GM03348 (cell line): ENCODE measurements at regions not wholly inside any gene's neighbourhood (a gene's known extent, or its start where the extent isn't known, plus 50 kb on each side); places are given as distances from the start of the nearest gene placed in this dataset.
"Not testable (repeated sequence)": the region's sequence is repeated elsewhere in the genome, so short reads cannot be mapped to it uniquely, and the experiment has no call there.

ENCODE experiments used
- DNase-seq: peaks from one replicate; pipeline ENCODE4 v3.0.0; 2012; ENCODE audit warnings: low spot score

- no peak for DNase-seq
Observed at GRCh38 chr10:123318516-123318915, 164.3 kb downstream of the BUB3 start.

GRCh38 chr10:123320091-123320490 lies 165.9 kb downstream of the BUB3 start:
- no peak for DNase-seq

- DNase-seq = no peak
Observed at GRCh38 chr10:123323884-123324283, 169.7 kb downstream of the BUB3 start.

GRCh38 chr10:123325663-123326190 lies 171.5 kb downstream of the BUB3 start:
- no peak for DNase-seq

- no peak for DNase-seq
Observed at GRCh38 chr10:123326674-123327073, 172.5 kb downstream of the BUB3 start.

DNA sequence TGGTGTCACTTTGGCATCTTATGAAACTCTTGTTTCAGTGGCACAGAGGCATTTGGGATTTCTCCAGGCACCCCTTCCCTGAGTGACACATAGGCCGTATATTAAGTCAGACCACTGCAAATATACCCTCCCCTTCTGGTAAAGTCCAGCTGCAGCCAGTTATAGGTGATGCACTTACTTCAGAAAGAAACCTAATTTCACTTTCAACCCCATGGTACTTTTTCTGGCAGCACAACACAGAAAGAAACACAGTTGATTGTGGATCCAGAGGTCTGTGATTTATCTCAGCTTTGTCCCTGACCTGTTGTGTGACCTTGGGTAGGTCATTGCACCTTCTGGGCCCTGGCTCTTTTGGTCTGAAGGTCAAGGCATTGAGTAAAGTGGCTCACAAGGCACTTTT lies 173.2 kb downstream of the BUB3 start:
- no peak for DNase-seq

DNA sequence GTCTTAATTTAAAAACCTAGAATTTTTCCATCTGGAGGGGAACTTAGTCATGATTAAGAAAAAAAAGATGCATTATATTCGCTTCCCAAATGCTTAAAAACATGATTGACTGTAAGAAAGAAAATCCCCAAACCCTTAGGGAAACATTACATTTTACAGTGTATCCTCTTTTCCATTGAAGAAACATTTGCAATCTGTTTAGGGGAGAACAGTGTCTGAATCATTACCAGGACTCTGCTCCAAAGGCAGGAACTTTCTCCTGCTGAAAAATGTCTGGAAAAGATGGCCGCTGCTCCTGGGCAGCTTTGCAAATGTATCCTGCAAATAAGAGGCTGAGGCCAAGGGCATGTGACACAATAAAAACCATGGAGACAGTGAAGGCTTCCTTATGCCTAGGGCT lies 173.7 kb downstream of the BUB3 start:
- DNase-seq = no peak

GRCh38 chr10:123331438-123331837 lies 177.2 kb downstream of the BUB3 start:
- DNase-seq = no peak

- DNase-seq = no peak
Observed at GRCh38 chr10:123346581-123346980, 192.4 kb downstream of the BUB3 start.

DNA sequence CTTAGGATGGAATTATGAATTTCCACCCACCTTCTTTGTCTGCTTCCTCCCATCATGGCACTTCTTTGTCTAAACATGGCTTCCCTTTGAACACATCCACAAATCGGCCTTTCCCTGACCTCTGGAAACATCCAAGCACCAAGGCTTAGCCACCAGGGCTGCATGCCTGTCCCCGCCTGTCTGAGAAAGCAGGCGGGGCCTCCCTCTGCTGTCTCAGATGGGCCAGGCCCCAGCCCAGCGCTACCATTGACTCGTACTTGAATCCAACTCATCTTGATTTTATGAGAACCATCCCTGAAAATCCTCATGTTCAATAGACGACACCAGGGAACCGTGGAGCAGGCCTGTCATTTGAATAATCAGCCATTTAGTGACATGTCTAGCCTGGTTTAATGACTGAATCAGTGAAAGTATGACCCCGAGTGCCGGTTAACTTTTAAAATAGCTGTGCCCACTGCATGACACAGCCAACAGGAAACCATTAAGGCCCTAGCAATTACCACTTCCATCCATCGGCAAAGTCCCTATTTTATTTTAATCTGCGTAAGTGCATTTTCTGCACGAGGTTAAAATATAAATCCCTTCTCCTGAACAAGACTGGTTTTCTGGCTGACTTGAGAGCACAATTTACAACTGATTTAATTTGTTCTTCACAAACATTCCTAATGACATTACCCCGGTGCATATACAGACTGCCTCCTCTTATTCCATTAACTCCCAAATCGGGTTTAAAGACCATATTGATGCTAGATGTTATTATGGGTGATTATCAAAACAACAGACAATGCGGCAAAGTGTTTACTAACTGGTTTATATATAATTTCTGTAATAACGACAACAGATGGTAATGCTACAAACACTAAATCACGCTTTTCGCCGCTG lies 194.7 kb downstream of the BUB3 start:
- no peak for DNase-seq

GRCh38 chr10:123351715-123352114 lies 197.5 kb downstream of the BUB3 start:
- no peak for DNase-seq

DNA sequence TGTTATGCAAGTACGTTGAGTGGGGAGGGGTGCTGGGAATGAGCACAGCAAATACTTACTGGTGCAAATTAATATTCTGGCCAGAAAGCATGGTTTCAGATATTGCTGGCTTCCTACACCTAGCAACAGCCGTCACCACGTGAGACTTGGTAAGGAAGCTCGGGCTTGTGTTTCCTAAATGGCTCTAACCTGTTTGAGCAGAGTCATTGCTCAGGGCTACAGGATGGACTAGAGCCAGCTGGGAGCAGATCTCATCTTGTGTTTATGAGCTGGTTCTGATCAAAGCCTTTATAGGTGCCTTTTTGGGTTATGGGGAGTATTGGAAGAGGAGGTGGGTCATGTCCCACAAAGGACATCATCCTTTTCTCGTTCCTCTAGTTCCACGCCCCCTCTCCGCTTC lies 200.3 kb downstream of the BUB3 start:
- DNase-seq = no peak

- DNase-seq = no peak
Observed at GRCh38 chr10:123355748-123356481, 201.7 kb downstream of the BUB3 start.

DNA sequence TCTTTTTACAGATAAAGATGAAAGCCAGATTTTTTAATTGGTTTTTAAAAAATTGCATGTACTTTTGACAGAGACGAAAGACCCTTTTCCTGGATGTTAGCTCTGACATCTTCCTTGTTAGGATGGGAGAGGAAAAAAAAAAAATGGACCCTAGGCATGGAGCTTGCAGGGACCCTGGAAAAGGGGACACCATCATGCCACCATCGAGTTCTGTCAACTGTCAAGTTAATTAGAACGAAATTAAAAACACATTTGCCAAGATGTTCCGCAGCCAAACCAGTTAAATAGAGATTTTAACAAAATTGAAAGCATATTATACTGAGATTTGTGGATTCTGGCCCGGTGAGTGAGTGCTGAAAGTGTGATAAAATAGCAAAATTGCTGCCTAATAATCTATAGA lies 202.6 kb downstream of the BUB3 start:
- no peak for DNase-seq

DNA sequence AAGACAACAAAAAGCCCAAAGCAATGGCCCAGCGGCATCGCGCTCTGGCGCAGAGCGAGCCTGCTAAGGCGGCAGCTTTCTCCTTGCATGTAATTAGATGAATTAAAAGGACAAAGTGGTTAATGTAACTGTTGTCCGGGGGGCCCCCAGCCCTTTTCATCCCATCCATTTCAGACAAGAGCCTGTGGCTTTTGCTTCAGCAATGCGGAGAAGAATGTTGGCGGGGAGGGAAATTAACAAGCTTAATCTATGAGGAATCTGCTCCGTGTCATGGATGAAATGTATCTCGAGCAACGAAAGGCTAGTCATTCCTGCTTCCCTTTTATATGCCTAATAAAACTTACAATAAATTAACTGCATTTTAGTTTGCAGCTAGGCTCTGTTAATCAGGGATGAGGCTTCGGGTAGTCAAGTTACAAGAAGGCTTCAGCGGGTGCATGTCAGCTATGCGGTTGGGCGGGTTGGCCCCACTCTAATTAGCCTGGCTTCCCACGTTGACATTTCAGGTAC lies 203.3 kb downstream of the BUB3 start:
- no peak for DNase-seq

GRCh38 chr10:123359539-123359938 lies 205.3 kb downstream of the BUB3 start:
- no peak for DNase-seq

DNA sequence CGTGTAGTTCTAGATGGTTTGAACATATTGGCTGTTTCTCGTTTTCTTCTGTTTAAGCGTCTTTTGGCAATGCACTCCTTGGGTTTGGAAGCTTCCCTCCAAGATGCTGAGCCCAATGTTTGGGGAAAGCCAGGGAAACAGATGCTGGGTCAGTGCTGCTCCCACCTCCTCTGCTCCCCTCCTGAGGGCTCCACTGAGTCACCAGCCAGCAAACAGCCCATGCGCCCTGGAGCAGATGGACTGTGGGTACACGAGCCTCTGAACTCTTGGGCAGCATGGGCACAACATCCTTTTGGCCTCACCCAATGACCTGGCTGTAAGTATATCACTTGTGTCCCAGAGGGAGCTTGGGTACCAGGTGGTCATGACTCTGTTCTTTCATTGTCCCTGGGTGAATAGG lies 207.6 kb downstream of the BUB3 start:
- DNase-seq = no peak

GRCh38 chr10:123367195-123367594 lies 213.0 kb downstream of the BUB3 start:
- DNase-seq = no peak

DNA sequence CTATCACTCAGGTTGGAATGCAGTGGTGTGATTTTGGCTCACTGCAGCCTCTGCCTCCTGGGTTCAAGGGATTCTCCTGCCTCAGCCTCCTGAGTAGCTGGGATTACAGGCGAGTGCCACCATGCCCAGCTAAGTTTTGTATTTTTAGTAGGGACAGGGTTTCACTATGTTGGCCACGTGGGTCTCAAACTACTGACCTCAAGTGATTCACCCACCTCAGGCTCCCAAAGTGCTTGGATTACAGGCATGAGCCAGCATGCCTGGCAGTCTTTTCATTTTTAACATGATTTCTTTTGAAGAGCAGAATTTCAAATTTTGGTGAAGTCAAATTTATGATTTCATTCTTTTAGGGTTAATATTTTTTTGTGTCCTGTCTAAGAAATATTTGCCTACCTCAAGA lies 217.4 kb downstream of the BUB3 start:
- DNase-seq = not testable (repeated sequence)

DNA sequence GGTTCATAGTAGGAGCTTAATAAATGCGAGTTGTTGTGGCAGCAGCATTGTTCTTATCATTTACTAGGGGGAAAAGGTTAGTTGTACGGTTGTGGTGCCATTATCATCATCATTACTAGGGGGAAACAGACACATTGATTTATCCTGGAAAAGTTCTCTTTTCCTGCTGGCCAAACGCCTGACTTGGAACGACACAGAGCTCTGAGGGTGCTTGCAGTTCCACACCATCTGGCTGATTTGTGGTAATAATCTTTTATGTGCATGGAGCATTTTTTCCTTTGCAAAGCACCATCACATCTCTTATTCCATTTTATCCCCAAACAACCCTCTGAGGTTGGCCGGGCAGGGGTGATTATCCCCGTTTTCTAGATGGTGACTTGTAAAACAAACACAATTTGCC lies 219.4 kb downstream of the BUB3 start:
- no peak for DNase-seq

GRCh38 chr10:123375097-123375496 lies 220.9 kb downstream of the BUB3 start:
- no peak for DNase-seq

GRCh38 chr10:123375738-123376137 lies 221.5 kb downstream of the BUB3 start:
- no peak for DNase-seq

DNA sequence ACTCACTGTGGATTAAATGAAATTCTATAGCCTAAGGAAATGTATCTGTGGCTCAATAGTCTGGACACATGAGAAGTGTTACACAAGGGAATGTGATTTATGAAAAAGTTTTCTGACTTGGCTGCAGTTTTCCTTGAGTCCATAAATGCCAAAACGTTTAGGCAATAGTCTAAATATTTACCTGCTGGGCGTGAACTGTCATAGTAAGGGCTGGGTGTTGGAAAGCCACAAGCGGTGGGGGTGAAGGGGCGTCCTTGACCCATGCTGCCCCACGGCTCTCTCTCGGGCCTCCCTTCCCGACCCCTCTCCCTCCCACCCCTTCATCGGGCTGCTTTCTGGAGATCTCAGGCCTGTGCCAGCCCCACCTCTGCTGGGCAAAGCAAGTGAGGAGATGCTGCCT lies 223.7 kb downstream of the BUB3 start:
- DNase-seq = no peak
